Ishikawa (cell line): ENCODE measurements at regions not wholly inside any gene's neighbourhood (a gene's known extent, or its start where the extent isn't known, plus 50 kb on each side); places are given as distances from the start of the nearest gene placed in this dataset.

Source experiments
- CREB1 ChIP-seq: IDR thresholded peaks from 2 replicates; pipeline ENCODE4 v1.6.1; 2012; ENCODE audit warnings: low read depth
- RAD21 ChIP-seq: IDR thresholded peaks from 2 replicates; pipeline ENCODE4 v1.6.1; 2012; ENCODE audit warnings: low read depth
- TCF12 ChIP-seq: IDR thresholded peaks from 2 replicates; pipeline ENCODE4 v1.6.1; 2012; ENCODE audit warnings: low read depth
- TF ChIP-seq, protein P1 (sequence below): IDR thresholded peaks from 2 replicates; pipeline ENCODE4 v1.6.1; 2012

DNA sequence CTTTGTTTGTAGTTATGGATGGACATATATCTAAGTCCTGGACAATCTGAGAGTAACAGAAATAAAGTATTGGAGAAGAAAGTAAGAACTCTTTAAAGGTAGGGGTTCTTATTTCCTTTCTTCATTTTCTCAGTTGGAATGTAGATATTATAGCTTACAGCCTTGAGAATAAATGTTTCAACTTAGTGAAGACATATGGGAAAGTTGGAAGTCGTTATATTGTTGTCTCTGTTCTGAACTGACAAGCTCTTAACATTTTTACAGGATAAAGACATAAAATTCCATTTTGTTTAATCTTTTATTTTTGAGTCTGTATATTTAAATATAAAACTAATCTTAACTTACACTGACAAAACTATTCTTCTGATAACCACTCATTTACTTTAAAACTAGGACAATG lies 2187.5 kb upstream of the ACO1 start:
- TF ChIP-seq RAD21 (no peak), TCF12 (no peak), CREB1 (no peak)
- TF ChIP-seq, protein P1, sequence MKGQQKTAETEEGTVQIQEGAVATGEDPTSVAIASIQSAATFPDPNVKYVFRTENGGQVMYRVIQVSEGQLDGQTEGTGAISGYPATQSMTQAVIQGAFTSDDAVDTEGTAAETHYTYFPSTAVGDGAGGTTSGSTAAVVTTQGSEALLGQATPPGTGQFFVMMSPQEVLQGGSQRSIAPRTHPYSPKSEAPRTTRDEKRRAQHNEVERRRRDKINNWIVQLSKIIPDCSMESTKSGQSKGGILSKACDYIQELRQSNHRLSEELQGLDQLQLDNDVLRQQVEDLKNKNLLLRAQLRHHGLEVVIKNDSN, result no peak
